ENCODE measurements at regions not wholly inside any gene's neighbourhood (a gene's known extent, or its start where the extent isn't known, plus 50 kb on each side); places are given as distances from the start of the nearest gene placed in this dataset.

DNA sequence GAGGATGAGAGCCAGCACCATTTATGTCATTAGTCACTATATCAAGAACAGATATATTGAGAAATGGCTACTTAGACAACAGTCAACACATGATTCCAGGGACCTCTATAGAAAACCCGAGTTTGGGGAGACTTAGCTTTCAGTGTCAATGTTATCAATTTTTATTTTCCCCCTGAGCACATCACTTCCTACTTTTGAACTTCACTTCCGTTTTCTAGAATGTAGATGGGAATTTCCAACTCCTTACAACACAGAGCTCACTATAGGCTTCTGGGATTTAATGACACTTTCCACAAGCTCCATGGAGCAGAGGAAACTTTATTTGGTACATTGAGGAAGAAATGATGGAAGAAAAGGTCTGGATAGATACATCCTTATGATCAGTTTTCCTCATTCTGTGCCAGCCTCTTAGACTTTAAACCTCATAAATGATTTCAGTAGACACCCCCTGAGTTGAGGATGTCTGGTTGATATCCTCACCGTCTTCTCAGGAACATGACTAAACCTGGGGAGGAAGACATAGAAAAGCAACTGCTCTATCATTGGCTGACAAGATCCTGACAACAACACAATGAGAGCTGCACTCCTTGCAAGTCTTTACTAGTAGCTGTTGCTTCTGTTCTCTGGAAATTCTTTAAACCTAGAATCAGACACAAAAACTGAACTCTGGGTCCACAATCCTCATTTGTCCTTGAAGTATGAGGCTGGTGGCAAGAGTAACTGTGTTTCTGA, 449.4 kb upstream of the OR4E1 start:
- WGBS (ENCODE audit: insufficient coverage, insufficient replicate concordance, low lambda C conversion rate, missing lambda C conversion rate) = 3% methylated on average over 3 of the region's 3 CpGs
- intact Hi-C loops (cut with micrococcal nuclease; ENCODE audit: unreplicated experiment) (no loop called here), in situ Hi-C loops (cut with MboI) (no loop called here)
- TF ChIP-seq, protein P1, sequence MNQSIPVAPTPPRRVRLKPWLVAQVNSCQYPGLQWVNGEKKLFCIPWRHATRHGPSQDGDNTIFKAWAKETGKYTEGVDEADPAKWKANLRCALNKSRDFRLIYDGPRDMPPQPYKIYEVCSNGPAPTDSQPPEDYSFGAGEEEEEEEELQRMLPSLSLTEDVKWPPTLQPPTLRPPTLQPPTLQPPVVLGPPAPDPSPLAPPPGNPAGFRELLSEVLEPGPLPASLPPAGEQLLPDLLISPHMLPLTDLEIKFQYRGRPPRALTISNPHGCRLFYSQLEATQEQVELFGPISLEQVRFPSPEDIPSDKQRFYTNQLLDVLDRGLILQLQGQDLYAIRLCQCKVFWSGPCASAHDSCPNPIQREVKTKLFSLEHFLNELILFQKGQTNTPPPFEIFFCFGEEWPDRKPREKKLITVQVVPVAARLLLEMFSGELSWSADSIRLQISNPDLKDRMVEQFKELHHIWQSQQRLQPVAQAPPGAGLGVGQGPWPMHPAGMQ (IDR thresholded peaks at IDR 0.05; ENCODE audit: borderline replicate concordance) = no peak
- TF ChIP-seq, protein P2, sequence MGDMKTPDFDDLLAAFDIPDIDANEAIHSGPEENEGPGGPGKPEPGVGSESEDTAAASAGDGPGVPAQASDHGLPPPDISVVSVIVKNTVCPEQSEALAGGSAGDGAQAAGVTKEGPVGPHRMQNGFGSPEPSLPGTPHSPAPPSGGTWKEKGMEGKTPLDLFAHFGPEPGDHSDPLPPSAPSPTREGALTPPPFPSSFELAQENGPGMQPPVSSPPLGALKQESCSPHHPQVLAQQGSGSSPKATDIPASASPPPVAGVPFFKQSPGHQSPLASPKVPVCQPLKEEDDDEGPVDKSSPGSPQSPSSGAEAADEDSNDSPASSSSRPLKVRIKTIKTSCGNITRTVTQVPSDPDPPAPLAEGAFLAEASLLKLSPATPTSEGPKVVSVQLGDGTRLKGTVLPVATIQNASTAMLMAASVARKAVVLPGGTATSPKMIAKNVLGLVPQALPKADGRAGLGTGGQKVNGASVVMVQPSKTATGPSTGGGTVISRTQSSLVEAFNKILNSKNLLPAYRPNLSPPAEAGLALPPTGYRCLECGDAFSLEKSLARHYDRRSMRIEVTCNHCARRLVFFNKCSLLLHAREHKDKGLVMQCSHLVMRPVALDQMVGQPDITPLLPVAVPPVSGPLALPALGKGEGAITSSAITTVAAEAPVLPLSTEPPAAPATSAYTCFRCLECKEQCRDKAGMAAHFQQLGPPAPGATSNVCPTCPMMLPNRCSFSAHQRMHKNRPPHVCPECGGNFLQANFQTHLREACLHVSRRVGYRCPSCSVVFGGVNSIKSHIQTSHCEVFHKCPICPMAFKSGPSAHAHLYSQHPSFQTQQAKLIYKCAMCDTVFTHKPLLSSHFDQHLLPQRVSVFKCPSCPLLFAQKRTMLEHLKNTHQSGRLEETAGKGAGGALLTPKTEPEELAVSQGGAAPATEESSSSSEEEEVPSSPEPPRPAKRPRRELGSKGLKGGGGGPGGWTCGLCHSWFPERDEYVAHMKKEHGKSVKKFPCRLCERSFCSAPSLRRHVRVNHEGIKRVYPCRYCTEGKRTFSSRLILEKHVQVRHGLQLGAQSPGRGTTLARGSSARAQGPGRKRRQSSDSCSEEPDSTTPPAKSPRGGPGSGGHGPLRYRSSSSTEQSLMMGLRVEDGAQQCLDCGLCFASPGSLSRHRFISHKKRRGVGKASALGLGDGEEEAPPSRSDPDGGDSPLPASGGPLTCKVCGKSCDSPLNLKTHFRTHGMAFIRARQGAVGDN (IDR thresholded peaks at IDR 0.05) = no peak
- no peak for TF ChIP-seq TCF12 (IDR thresholded peaks at IDR 0.05; ENCODE audit: low read depth, low read length)
- no peak for TF ChIP-seq MYB (IDR thresholded peaks at IDR 0.05; ENCODE audit: borderline replicate concordance, low read depth, low read length)
- TF ChIP-seq NR2C2 (IDR thresholded peaks at IDR 0.05; ENCODE audit: borderline replicate concordance, control insufficient read depth, insufficient read length, low read depth) = no peak
- TF ChIP-seq, protein P3, sequence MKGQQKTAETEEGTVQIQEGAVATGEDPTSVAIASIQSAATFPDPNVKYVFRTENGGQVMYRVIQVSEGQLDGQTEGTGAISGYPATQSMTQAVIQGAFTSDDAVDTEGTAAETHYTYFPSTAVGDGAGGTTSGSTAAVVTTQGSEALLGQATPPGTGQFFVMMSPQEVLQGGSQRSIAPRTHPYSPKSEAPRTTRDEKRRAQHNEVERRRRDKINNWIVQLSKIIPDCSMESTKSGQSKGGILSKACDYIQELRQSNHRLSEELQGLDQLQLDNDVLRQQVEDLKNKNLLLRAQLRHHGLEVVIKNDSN (IDR thresholded peaks at IDR 0.05; ENCODE audit: borderline replicate concordance, extremely low read length, insufficient read depth, low read depth, low read length) = no peak
- TF ChIP-seq YY1 (IDR thresholded peaks at IDR 0.05; ENCODE audit: low read depth, low read length) = no peak
- TF ChIP-seq ATF7 (IDR thresholded peaks at IDR 0.05; ENCODE audit: low read depth) = no peak
- no peak for TF ChIP-seq RUNX3 (IDR thresholded peaks at IDR 0.05; ENCODE audit: low read length)
- no peak for TF ChIP-seq RAD21 (IDR thresholded peaks at IDR 0.05; ENCODE audit: insufficient read depth, low read depth, low read length)
- no peak for TF ChIP-seq TBL1XR1 (IDR thresholded peaks at IDR 0.05; ENCODE audit: low read depth, low read length)
- TF ChIP-seq, protein P4, sequence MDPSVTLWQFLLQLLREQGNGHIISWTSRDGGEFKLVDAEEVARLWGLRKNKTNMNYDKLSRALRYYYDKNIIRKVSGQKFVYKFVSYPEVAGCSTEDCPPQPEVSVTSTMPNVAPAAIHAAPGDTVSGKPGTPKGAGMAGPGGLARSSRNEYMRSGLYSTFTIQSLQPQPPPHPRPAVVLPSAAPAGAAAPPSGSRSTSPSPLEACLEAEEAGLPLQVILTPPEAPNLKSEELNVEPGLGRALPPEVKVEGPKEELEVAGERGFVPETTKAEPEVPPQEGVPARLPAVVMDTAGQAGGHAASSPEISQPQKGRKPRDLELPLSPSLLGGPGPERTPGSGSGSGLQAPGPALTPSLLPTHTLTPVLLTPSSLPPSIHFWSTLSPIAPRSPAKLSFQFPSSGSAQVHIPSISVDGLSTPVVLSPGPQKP (IDR thresholded peaks at IDR 0.05; ENCODE audit: low read depth, low read length) = no peak
- Histone ChIP-seq H4K20me1 (ENCODE audit: control insufficient read depth, insufficient read depth) (no peaks in the 10 kb centered on the region), H3K79me2 (ENCODE audit: control insufficient read depth, insufficient read depth, low read length) (no peaks in the 10 kb centered on the region), H3K9me3 (replicated peaks; ENCODE audit: control insufficient read depth, insufficient read depth, low read length) (no peaks in the 10 kb centered on the region), H3K27me3 (replicated peaks in 1 of 2; ENCODE audit: control insufficient read depth in 2 of 2, insufficient read depth in 2 of 2, low read length in 1 of 2) (no peaks in the 10 kb centered on the region), H3K4me2 (ENCODE audit: control insufficient read depth, insufficient read depth) (no peak overlapping the region), H3K4me1 (ENCODE audit: control insufficient read depth, insufficient read depth, low read length) (no peaks in the 10 kb centered on the region), H3K27ac (ENCODE audit: control insufficient read depth, insufficient read depth) (no peak overlapping the region), H3K4me3 (no peak overlapping the region), H3K36me3 (ENCODE audit: control insufficient read depth in 2 of 2, insufficient read depth in 2 of 2, low read length in 1 of 2) (no peaks in the 10 kb centered on the region), H3K9ac (ENCODE audit: control insufficient read depth, insufficient read depth, low read length) (no peak overlapping the region), H2AFZ (ENCODE audit: control insufficient read depth, low read depth, low read length) (no peak overlapping the region)
- CTCF ChIA-PET = interaction anchor here (0.7 to 2.1 kb wide), 8 partner anchors 9 to 99 kb away, joined by 3 to 10 read pairs (median 4); no protein-coding TSS in a partner anchor
- ATAC-seq = no peak
- BruUV-seq (replicated peaks) = no TSS peak
- FAIRE-seq = no peak
- RAD21 ChIA-PET (ENCODE audit: unreplicated experiment) = interaction anchor here (0.9 kb wide), 1 partner anchor 9 kb away, joined by 3 read pairs; no protein-coding TSS in a partner anchor
- SMC1A ChIA-PET (ENCODE audit: uncharacterized antibody, unreplicated experiment) = interaction anchor here (0.8 to 2.1 kb wide), 3 partner anchors 25 to 178 kb away, joined by 3 to 6 read pairs (median 4); no protein-coding TSS in a partner anchor
- DNase-seq (ENCODE audit: low read depth, low spot score) = no peak
- POLR2A ChIA-PET = no interaction called here
